HCT116 (cell line): ENCODE measurements at regions not wholly inside any gene's neighbourhood (a gene's known extent, or its start where the extent isn't known, plus 50 kb on each side); places are given as distances from the start of the nearest gene placed in this dataset.

ENCODE experiments used
- ATAC-seq: fragments of 200-7000 bp; cut with Tn5 transposase; 2 replicates; pipeline ENCODE4 v1.9.1; 2020; ENCODE audit warnings: mild to moderate bottlenecking, moderate library complexity
- BruUV-seq: library from RNA; stranded (reverse); fragments of 400-500 nt; replicated peaks from 2 replicates; lab custom pipeline; 2021; lab: Mats Ljungman, UMichigan
- CTCF ChIA-PET: fragments of 300-600 bp; sonication (Branson Sonifier 250); formaldehyde crosslinking; loops from one replicate; lab custom pipeline; 2021; ENCODE audit warnings: antibody characterized with exemption; lab: Charles Lee
- POLR2A ChIA-PET: fragments of 300-600, 350-600 bp; sonication (Branson Sonifier 250); formaldehyde crosslinking; loops from one replicate; lab custom pipeline; 2021; ENCODE audit warnings: antibody characterized with exemption; lab: Charles Lee
- RAD21 ChIA-PET, 2 experiments: fragments of 300-600 bp; sonication (Branson Sonifier 250); formaldehyde crosslinking; loops; one replicate each; lab custom pipeline; 2023; ENCODE audit warnings: low total read pairs in 2 of 2; ENCODE audit not compliant: uncharacterized antibody in 2 of 2, unreplicated experiment in 2 of 2, low non-redundant PET in 1 of 2; lab: Charles Lee
- DNase-seq: peaks from one replicate; pipeline ENCODE4 v3.0.0-alpha.2; 2010; ENCODE audit warnings: low read depth, low spot score
- H2AFZ ChIP-seq: fragments of 200-600 bp; shearing (Covaris generic), sonication (generic); 2 replicates; pipeline ENCODE4 v1.6.1; 2017; ENCODE audit warnings: low read depth, mixed run types, mixed read lengths, antibody characterized with exemption, low read length; ENCODE audit not compliant: poor library complexity, severe bottlenecking
- H3K27ac ChIP-seq: 2 replicates; pipeline ENCODE4 v1.5.1; 2012; ENCODE audit warnings: low read depth, low read length
- H3K27me3 ChIP-seq: fragments of 200-600 bp; sonication (generic); 2 replicates; pipeline ENCODE4 v1.6.1; 2016; ENCODE audit warnings: mixed run types, low read length, mixed read lengths; ENCODE audit not compliant: insufficient read depth
- H3K36me3 ChIP-seq, 2 experiments: fragments of 200-500 bp in 1 of 2; fragments of 200-600 bp in 1 of 2; sonication (Bioruptor generic) in 1 of 2; sonication (generic) in 1 of 2; 2 replicates each; pipeline versions ENCODE4 v1.5.1 to v1.6.1; 2014 to 2016; ENCODE audit warnings: low read length in 2 of 2, inconsistent platforms in 1 of 2, mixed read lengths in 1 of 2, mixed run types in 1 of 2; ENCODE audit not compliant: insufficient read depth in 2 of 2, control insufficient read depth in 1 of 2
- H3K4me1 ChIP-seq, 2 experiments: fragments of 200-600 bp in 1 of 2; sonication (generic) in 1 of 2; 2 replicates each; pipeline versions ENCODE4 v1.5.1 to v1.6.1; 2012 to 2017; ENCODE audit warnings: low read length in 2 of 2, inconsistent platforms in 1 of 2, mild to moderate bottlenecking in 1 of 2, mixed read lengths in 1 of 2, mixed run types in 1 of 2, moderate library complexity in 1 of 2; ENCODE audit not compliant: insufficient read depth in 2 of 2, control insufficient read depth in 1 of 2
- H3K4me2 ChIP-seq: fragments of 200-600 bp; sonication (generic); 2 replicates; pipeline ENCODE4 v1.6.1; 2017; ENCODE audit warnings: mixed run types, low read length, mixed read lengths
- H3K4me3 ChIP-seq, 2 experiments: fragments of 200-600 bp in 1 of 2; sonication (generic) in 1 of 2; replicated peaks in 1 of 2; 2 replicates each; pipeline ENCODE4 v1.5.1; 2011 to 2016; ENCODE audit warnings: low read length in 2 of 2, control low read depth in 1 of 2, low read depth in 1 of 2, mild to moderate bottlenecking in 1 of 2, mixed read lengths in 1 of 2, mixed run types in 1 of 2
- H3K79me2 ChIP-seq: fragments of 200-600 bp; sonication (generic); 2 replicates; pipeline ENCODE4 v1.6.1; 2017; ENCODE audit warnings: mild to moderate bottlenecking, mixed run types, low read length, moderate library complexity, mixed read lengths; ENCODE audit not compliant: insufficient read depth
- H3K9ac ChIP-seq: fragments of 200-600 bp; sonication (generic); 2 replicates; pipeline ENCODE4 v1.6.1; 2016; ENCODE audit warnings: low read length, mixed read lengths
- H3K9me2 ChIP-seq: fragments of 200-600 bp; sonication (generic), shearing (Covaris generic); 2 replicates; pipeline ENCODE4 v1.6.1; 2017; ENCODE audit warnings: mixed run types, mild to moderate bottlenecking, moderate library complexity; ENCODE audit not compliant: insufficient read depth
- H3K9me3 ChIP-seq, 2 experiments: fragments of 200-500 bp in 1 of 2; fragments of 200-600 bp in 1 of 2; sonication (Bioruptor generic) in 1 of 2; sonication (generic) in 1 of 2; 2 replicates each; pipeline ENCODE4 v1.6.1; 2014 to 2017; ENCODE audit warnings: low read length in 2 of 2, mixed read lengths in 2 of 2, inconsistent platforms in 1 of 2, low read depth in 1 of 2, mild to moderate bottlenecking in 1 of 2, mixed run types in 1 of 2, moderate library complexity in 1 of 2; ENCODE audit not compliant: control insufficient read depth in 1 of 2, insufficient read depth in 1 of 2
- H4K20me1 ChIP-seq: fragments of 200-600 bp; sonication (generic), shearing (Covaris generic); 2 replicates; pipeline ENCODE4 v1.6.1; 2017; ENCODE audit warnings: mixed run types, mild to moderate bottlenecking, moderate library complexity; ENCODE audit not compliant: insufficient read depth
- ATF3 ChIP-seq: IDR thresholded peaks from 2 replicates; pipeline ENCODE4 v1.6.1; 2012
- EGR1 ChIP-seq: IDR thresholded peaks from 2 replicates; pipeline ENCODE4 v1.6.1; 2012; ENCODE audit warnings: low read depth
- ELF1 ChIP-seq: IDR thresholded peaks from 2 replicates; pipeline ENCODE4 v1.6.1; 2012; ENCODE audit warnings: low read depth, borderline replicate concordance
- EZH2 ChIP-seq: fragments of 200-600 bp; sonication (generic); IDR thresholded peaks from 2 replicates; pipeline ENCODE4 v1.6.1; 2017; ENCODE audit warnings: antibody characterized with exemption, mixed run types
- FOSL1 ChIP-seq: IDR thresholded peaks from 2 replicates; pipeline ENCODE4 v1.6.1; 2012; ENCODE audit warnings: low read depth
- JUND ChIP-seq: IDR thresholded peaks from 2 replicates; pipeline ENCODE4 v1.6.1; 2012
- MAX ChIP-seq: IDR thresholded peaks from 2 replicates; pipeline ENCODE4 v1.6.1; 2012
- REST ChIP-seq: IDR thresholded peaks from 2 replicates; pipeline ENCODE4 v1.6.1; 2012; ENCODE audit warnings: low read depth
- SIN3A ChIP-seq: IDR thresholded peaks from 2 replicates; pipeline ENCODE4 v1.6.1; 2012; ENCODE audit warnings: low read depth
- TCF7L2 ChIP-seq: IDR thresholded peaks from 2 replicates; pipeline ENCODE4 v1.7.0; 2011; ENCODE audit warnings: borderline replicate concordance, inconsistent platforms; ENCODE audit not compliant: insufficient read depth, insufficient read length; ENCODE audit errors: extremely low read depth
- YY1 ChIP-seq: IDR thresholded peaks from 2 replicates; pipeline ENCODE4 v1.6.1; 2011; ENCODE audit warnings: low read length, low read depth, moderate library complexity, mild to moderate bottlenecking; ENCODE audit not compliant: insufficient replicate concordance; ENCODE audit errors: extremely low read depth
- ZBTB33 ChIP-seq: IDR thresholded peaks from 2 replicates; pipeline ENCODE4 v1.6.1; 2011; ENCODE audit warnings: mild to moderate bottlenecking, low read length, moderate library complexity; ENCODE audit not compliant: insufficient replicate concordance; ENCODE audit errors: extremely low read depth
- ZFX ChIP-seq: fragments of 450-650 bp; IDR thresholded peaks from 2 replicates; pipeline ENCODE4 v1.6.1; 2017
- ZNF274 ChIP-seq: fragments of 200-500 bp; sonication (Bioruptor generic); IDR thresholded peaks from 2 replicates; pipeline ENCODE4 v1.6.1; 2014; ENCODE audit warnings: mild to moderate bottlenecking, low read depth, low read length, inconsistent platforms
- intact Hi-C: fragments of 100-400 bp; cut with micrococcal nuclease; formaldehyde crosslinking; loops from 2 replicates; pipeline ENCODE4 v1.10.0; 2022

GRCh38 chr10:131435232-131435631 is 123.7 kb upstream of the TCERG1L start:
- Histone ChIP-seq H2AFZ (no peak overlapping the region), H3K9me2 (no peaks in the 10 kb centered on the region), H3K4me3 (no peak overlapping the region), H3K27ac (no peak overlapping the region), H3K27me3 (no peaks in the 10 kb centered on the region; the same call in 1 of the 2 replicates), H3K4me1 (no peaks in the 10 kb centered on the region), H3K9me3 (no peaks in the 10 kb centered on the region)
- POLR2A ChIA-PET = no interaction called here
- RAD21 ChIA-PET = no interaction called here
- DNase-seq = no peak
- intact Hi-C loops = no loop called here
- TF ChIP-seq MAX (no peak), JUND (no peak), SIN3A (no peak), EGR1 (no peak)
- TF ChIP-seq, all 23 proteins: peak for 0
- H3K79me2 ChIP-seq = no peaks in the 10 kb centered on the region
- H3K4me2 ChIP-seq = no peak overlapping the region
- CTCF ChIA-PET = no interaction called here
- H4K20me1 ChIP-seq = no peaks in the 10 kb centered on the region
- no peak overlapping the region for H3K9ac ChIP-seq
- no peak for ATAC-seq
- BruUV-seq = no TSS peak
- H3K36me3 ChIP-seq = no peaks in the 10 kb centered on the region

- no peaks in the 10 kb centered on the region for H3K4me1 ChIP-seq
- no peaks in the 10 kb centered on the region for H3K9me3 ChIP-seq
- H3K27me3 ChIP-seq = no peaks in the 10 kb centered on the region; the same call in 1 of the 2 replicates
- DNase-seq = no peak
- H3K79me2 ChIP-seq = no peaks in the 10 kb centered on the region
- ChIA-PET POLR2A (no interaction called here), RAD21 (no interaction called here), CTCF (no interaction called here)
- no TSS peak for BruUV-seq
- no peak overlapping the region for H2AFZ ChIP-seq
- H4K20me1 ChIP-seq = no peaks in the 10 kb centered on the region
- H3K36me3 ChIP-seq = no peaks in the 10 kb centered on the region
- intact Hi-C loops = no loop called here
- H3K4me2 ChIP-seq = no peak overlapping the region
- H3K27ac ChIP-seq = no peak overlapping the region
- H3K9ac ChIP-seq = no peak overlapping the region
- ATAC-seq = no peak
- H3K9me2 ChIP-seq = no peaks in the 10 kb centered on the region
- H3K4me3 ChIP-seq = no peak overlapping the region
- TF ChIP-seq EZH2 = no peak
- no peak for TF ChIP-seq TCF7L2
- no peak for TF ChIP-seq EGR1
- TF ChIP-seq ELF1 = no peak
- no peak for TF ChIP-seq ATF3
- TF ChIP-seq FOSL1 = no peak
- no peak for TF ChIP-seq REST
- no peak for TF ChIP-seq ZNF274
- no peak for TF ChIP-seq YY1
- TF ChIP-seq ZFX = no peak
- no peak for TF ChIP-seq JUND
- no peak for TF ChIP-seq ZBTB33
Measured at GRCh38 chr10:131435760-131436457, 124.4 kb upstream of the TCERG1L start.
